Left lung (tissue), 4 donors: ENCODE measurements at regions not wholly inside any gene's neighbourhood (a gene's known extent, or its start where the extent isn't known, plus 50 kb on each side); places are given as distances from the start of the nearest gene placed in this dataset.

Experiments used
- ATAC-seq: fragments of 200-7000 bp; cut with Tn5 transposase; one replicate; pipeline ENCODE4 v1.9.1; 2020; ENCODE audit warnings: moderate library complexity
- DNase-seq, 4 donors: peaks; one replicate each; pipeline ENCODE4 v3.0.0-alpha.2; 2013 to 2020
- H3K27ac ChIP-seq, 2 donors: fragments of 200-600 bp; sonication (generic) in 1 of 2; one replicate each; pipeline versions ENCODE4 v1.5.0 to v1.8.0; 2020 to 2021
- H3K27me3 ChIP-seq, 2 donors: fragments of 200-600 bp; sonication (generic) in 1 of 2; one replicate each; pipeline versions ENCODE4 v1.5.0 to v1.8.0; 2020 to 2021
- H3K36me3 ChIP-seq, 2 donors: fragments of 200-600 bp; sonication (generic) in 1 of 2; one replicate each; pipeline versions ENCODE4 v1.5.0 to v1.8.0; 2020 to 2021
- H3K4me1 ChIP-seq, 2 donors: fragments of 200-600 bp; one replicate each; pipeline ENCODE4 v1.8.0; 2021
- H3K4me3 ChIP-seq, 2 donors: fragments of 200-600 bp; sonication (generic) in 1 of 2; one replicate each; pipeline versions ENCODE4 v1.5.0 to v1.8.0; 2020 to 2021; ENCODE audit warnings: mild to moderate bottlenecking in 1 of 2
- H3K9me3 ChIP-seq, 2 donors: fragments of 200-600 bp; sonication (generic) in 1 of 2; one replicate each; pipeline versions ENCODE4 v1.5.0 to v1.8.0; 2020 to 2021
- intact Hi-C, 2 donors: fragments of 100-400 bp; cut with DNase I; formaldehyde crosslinking; loops; one replicate each; pipeline versions ENCODE4 v1.11.2 to v1.14.2; 2022
- TF ChIP-seq, protein P1 (sequence below), 2 donors: fragments of 200-600 bp; sonication (generic) in 1 of 2; IDR thresholded peaks; one replicate each; pipeline versions ENCODE4 v1.5.0 to v1.8.0; 2021; ENCODE audit warnings: antibody characterized with exemption in 2 of 2
- donor health status: DM: no; HTN: yes; CAD: no.
- donor health status: DM: no; HTN: no; CAD: no.

DNA sequence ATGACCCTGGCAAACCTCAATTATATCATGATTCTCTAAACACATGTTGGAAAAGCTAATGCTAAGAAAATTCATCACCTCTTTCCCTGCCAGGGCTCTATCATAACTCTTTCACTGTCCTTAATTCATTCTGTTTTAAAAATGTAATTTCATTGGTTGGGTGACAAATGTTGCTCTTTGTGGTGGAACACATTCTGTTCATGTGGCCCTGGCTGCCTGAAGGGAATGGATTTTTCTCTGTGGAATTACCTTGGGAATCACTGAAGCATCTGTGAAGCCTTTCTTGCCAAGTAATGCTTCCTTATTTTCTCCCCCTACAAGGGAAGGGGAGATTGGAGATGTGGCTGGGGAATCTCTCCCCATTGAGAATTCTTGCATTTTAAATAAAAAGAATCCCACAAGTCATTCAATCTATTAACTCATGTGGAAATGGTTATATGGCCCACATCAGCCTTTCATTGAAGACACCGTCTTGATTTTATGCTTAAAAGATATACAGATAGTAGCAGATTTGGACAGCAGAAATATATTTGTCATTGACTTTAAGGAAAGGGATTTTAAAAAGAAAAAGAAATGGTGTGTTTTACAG is 201.8 kb upstream of the NMUR2 start:
- no peaks in the 10 kb centered on the region for H3K27me3 ChIP-seq
- no peaks in the 10 kb centered on the region for H3K36me3 ChIP-seq
- no peaks in the 10 kb centered on the region for H3K9me3 ChIP-seq
- H3K27ac ChIP-seq = no peak overlapping the region
- intact Hi-C loops = no loop called here
- H3K4me1 ChIP-seq = no peaks in the 10 kb centered on the region
- ATAC-seq (no peak), DNase-seq (no peak)
- no peak overlapping the region for H3K4me3 ChIP-seq
- TF ChIP-seq, protein P1, sequence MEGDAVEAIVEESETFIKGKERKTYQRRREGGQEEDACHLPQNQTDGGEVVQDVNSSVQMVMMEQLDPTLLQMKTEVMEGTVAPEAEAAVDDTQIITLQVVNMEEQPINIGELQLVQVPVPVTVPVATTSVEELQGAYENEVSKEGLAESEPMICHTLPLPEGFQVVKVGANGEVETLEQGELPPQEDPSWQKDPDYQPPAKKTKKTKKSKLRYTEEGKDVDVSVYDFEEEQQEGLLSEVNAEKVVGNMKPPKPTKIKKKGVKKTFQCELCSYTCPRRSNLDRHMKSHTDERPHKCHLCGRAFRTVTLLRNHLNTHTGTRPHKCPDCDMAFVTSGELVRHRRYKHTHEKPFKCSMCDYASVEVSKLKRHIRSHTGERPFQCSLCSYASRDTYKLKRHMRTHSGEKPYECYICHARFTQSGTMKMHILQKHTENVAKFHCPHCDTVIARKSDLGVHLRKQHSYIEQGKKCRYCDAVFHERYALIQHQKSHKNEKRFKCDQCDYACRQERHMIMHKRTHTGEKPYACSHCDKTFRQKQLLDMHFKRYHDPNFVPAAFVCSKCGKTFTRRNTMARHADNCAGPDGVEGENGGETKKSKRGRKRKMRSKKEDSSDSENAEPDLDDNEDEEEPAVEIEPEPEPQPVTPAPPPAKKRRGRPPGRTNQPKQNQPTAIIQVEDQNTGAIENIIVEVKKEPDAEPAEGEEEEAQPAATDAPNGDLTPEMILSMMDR (IDR thresholded peaks at IDR 0.05) = no peak

DNA sequence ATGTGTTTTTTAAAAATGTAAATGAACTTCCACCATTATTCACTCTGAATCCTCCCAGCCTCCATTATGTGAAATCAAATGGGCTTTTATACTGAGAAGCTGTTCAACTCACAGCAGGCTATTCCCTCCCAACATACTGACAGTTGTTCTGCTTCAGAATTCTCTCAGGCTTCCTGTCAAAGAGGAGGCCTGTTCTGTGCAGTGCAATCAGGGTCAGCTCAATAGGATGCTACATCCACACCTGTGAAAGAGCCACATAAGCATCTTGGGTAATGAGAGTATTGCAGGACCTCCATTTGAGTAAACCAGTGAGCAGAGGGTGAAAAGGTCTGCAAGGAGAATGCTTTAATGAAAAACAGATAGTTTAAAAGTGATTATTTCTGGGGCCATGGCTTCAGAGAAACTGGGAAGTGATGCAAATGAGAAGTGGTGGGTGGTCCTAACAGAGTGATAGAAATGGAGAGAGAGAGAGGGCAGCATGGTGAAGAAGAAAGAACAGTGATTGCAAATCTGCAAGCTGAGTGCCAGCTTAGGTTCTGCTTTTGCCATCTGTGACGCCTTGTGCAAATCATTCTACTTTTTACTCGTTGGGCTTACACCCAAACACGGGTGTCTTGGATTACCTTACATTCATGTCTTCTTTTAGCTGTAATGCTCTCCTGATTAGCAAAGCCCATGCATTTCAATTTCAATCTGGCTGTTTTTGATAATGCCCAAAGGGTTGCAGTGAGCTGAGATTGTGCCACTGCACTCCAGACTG is 202.5 kb upstream of the NMUR2 start:
- intact Hi-C loops = no loop called here
- Histone ChIP-seq H3K27me3 (no peaks in the 10 kb centered on the region), H3K27ac (no peak overlapping the region), H3K4me1 (no peaks in the 10 kb centered on the region), H3K36me3 (no peaks in the 10 kb centered on the region), H3K4me3 (no peak overlapping the region), H3K9me3 (no peaks in the 10 kb centered on the region)
- DNase-seq = peak in 2 of 4 donors; percentile 24 to 37
- no peak for ATAC-seq
- TF ChIP-seq, protein P1 (IDR thresholded peaks at IDR 0.05) = no peak

DNA sequence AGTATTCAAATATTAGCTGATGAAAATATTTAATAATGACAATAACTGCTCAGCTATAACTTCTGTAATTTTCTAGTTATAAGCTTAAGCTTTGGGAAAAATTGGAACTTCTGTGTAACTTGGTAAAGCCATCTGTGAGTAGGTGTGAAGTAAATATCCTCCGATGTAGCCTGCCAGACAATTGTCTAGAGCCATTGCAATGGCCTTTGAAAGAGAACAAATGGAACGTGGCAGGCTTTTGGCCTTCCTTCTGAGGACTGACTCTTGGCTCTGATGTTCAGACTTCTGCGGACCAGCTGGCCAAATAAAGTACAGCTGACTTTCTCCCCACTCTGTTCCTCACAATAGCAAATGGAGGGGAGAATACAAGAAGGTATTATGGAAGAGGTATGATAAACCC is 203.4 kb upstream of the NMUR2 start:
- intact Hi-C loops = no loop called here
- Histone ChIP-seq H3K4me3 (no peak overlapping the region), H3K36me3 (no peaks in the 10 kb centered on the region), H3K9me3 (no peaks in the 10 kb centered on the region), H3K27ac (no peak overlapping the region), H3K4me1 (no peaks in the 10 kb centered on the region), H3K27me3 (no peaks in the 10 kb centered on the region)
- ATAC-seq = no peak
- TF ChIP-seq, protein P1 (IDR thresholded peaks at IDR 0.05) = no peak
- peak in 2 of 4 donors; percentile 87 for DNase-seq

DNA sequence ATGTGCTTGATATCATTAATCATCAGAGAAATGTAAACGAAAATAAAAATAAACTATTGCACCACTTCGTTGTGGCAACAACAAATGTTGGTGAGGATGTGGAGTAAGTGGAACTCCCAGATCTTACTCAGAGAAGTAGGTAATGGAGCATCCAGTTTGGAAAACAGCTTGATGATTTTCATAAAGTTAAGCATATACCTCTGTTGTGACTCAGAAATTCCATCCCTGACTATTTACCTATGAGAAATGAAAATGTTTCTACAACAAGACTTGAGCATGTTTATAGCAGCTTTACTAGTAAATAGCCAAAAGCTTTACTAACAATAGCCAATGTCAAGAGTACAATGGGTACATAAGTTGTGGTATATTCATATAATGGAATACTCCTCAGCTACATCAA is 214.7 kb upstream of the NMUR2 start:
- no peaks in the 10 kb centered on the region for H3K9me3 ChIP-seq
- ATAC-seq = no peak

DNA sequence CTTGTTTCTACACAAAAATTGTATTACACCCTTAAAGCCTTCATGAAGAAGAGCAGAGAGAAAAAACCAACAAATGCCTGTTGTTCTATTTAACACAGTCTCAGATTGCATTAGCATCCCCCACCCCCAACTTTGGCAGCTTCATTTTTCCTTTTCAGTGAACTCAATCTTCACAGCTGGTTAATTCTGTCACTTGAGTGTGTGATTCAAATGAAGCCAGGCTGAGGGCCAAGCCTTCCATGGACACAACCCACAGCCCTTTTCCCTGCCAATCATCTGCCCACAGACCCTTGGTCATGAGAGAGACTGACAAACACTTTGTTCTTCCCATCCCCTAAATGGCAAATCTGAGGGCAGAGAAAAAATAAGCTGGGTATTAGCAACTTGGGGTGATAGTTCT is 217.5 kb upstream of the NMUR2 start:
- DNase-seq (no peak), ATAC-seq (no peak)
- TF ChIP-seq, protein P1 (IDR thresholded peaks at IDR 0.05) = no peak
- Histone ChIP-seq H3K36me3 (no peaks in the 10 kb centered on the region), H3K9me3 (no peaks in the 10 kb centered on the region), H3K4me1 (no peaks in the 10 kb centered on the region), H3K27ac (no peak overlapping the region), H3K27me3 (no peaks in the 10 kb centered on the region), H3K4me3 (no peak overlapping the region)
- intact Hi-C loops = no loop called here

More for the DNA sequence above, 214.7 kb upstream of the NMUR2 start:
- TF ChIP-seq, protein P1 (IDR thresholded peaks at IDR 0.05) = no peak
- Histone ChIP-seq H3K27ac (no peak overlapping the region), H3K27me3 (no peaks in the 10 kb centered on the region), H3K4me3 (no peak overlapping the region), H3K36me3 (no peaks in the 10 kb centered on the region), H3K4me1 (no peaks in the 10 kb centered on the region)
- intact Hi-C loops = no loop called here
- no peak for DNase-seq
